NB4 (cell line): ENCODE measurements at regions not wholly inside any gene's neighbourhood (a gene's known extent, or its start where the extent isn't known, plus 50 kb on each side); places are given as distances from the start of the nearest gene placed in this dataset.

Experiments used
- CTCF ChIP-seq: IDR thresholded peaks from one replicate; pipeline ENCODE4 v1.5.1; 2012; ENCODE audit warnings: low read depth, low read length
- MAX ChIP-seq: IDR thresholded peaks from 2 replicates; pipeline ENCODE4 v1.6.1; 2011; ENCODE audit warnings: low read depth, low read length
- MYC ChIP-seq: IDR thresholded peaks from 2 replicates; pipeline ENCODE4 v1.6.1; 2011; ENCODE audit warnings: low read depth, low read length
- POLR2A ChIP-seq: IDR thresholded peaks from 2 replicates; pipeline ENCODE4 v1.6.1; 2011; ENCODE audit warnings: mild to moderate bottlenecking; ENCODE audit not compliant: insufficient read length; ENCODE audit errors: extremely low read depth

GRCh38 chr4:58679886-58680285 lies 1569.7 kb upstream of the IGFBP7 start:
- TF ChIP-seq CTCF (no peak), POLR2A (no peak), MYC (no peak), MAX (no peak)
